SK-N-SH treated with all-trans-retinoic acid at 6 μM for 48 hours (cell line): ENCODE measurements at regions not wholly inside any gene's neighbourhood (a gene's known extent, or its start where the extent isn't known, plus 50 kb on each side); places are given as distances from the start of the nearest gene placed in this dataset.

ENCODE experiments used
- ESRRG ChIP-seq: fragments of 250-450 bp; sonication (Bioruptor Pico); IDR thresholded peaks from 2 replicates; pipeline ENCODE4 v1.6.1; 2021; ENCODE audit warnings: mild to moderate bottlenecking
- PATZ1 ChIP-seq: fragments of 250-450 bp; sonication (Bioruptor Pico); IDR thresholded peaks from 2 replicates; pipeline ENCODE4 v1.8.0; 2020; ENCODE audit warnings: mild to moderate bottlenecking, moderate library complexity, borderline replicate concordance
- TCF4 ChIP-seq: fragments of 250-450 bp; sonication (Bioruptor Pico); IDR thresholded peaks from 2 replicates; pipeline ENCODE4 v1.8.0; 2021; ENCODE audit warnings: mild to moderate bottlenecking, moderate library complexity, borderline replicate concordance
- ZFP3 ChIP-seq: fragments of 250-450 bp; sonication (Bioruptor Pico); IDR thresholded peaks from 2 replicates; pipeline ENCODE4 v1.5.0; 2020; ENCODE audit warnings: mild to moderate bottlenecking, moderate library complexity
- ZFP30 ChIP-seq: fragments of 450-650 bp; formaldehyde crosslinking; IDR thresholded peaks from 2 replicates; pipeline ENCODE4 v1.5.0; 2022; ENCODE audit warnings: mild to moderate bottlenecking, moderate library complexity
- ZNF565 ChIP-seq: fragments of 450-650 bp; formaldehyde crosslinking; conservative IDR thresholded peaks from 2 replicates; pipeline ENCODE4 v1.5.0; 2020; ENCODE audit warnings: low read depth, mild to moderate bottlenecking, moderate library complexity

GRCh38 chr12:126949558-126949957 lies 1317.4 kb upstream of the TMEM132C start:
- TF ChIP-seq PATZ1 (CRISPR knock-in tag) (no peak), ESRRG (CRISPR knock-in tag) (no peak), ZFP30 (CRISPR knock-in tag) (no peak), ZNF565 (CRISPR knock-in tag) (no peak), ZFP3 (CRISPR knock-in tag) (no peak), TCF4 (CRISPR knock-in tag) (no peak)
